Stimulated activated CD4-positive, alpha-beta T cell treated with anti-CD3 and anti-CD28 coated beads, TNF-alpha, amount 100 ng/mL, for 24 hours (primary cell): ENCODE measurements at regions not wholly inside any gene's neighbourhood (a gene's known extent, or its start where the extent isn't known, plus 50 kb on each side); places are given as distances from the start of the nearest gene placed in this dataset.

ENCODE experiments used
- DNase-seq, 3 experiments: peaks; one replicate each; pipeline ENCODE4 v3.0.0-alpha.2; 2020; ENCODE audit warnings: low read depth in 3 of 3

GRCh38 chr13:59480396-59481259 lies 683.1 kb downstream of the DIAPH3 start:
- no peak for DNase-seq

GRCh38 chr13:59483501-59484145 lies 680.1 kb downstream of the DIAPH3 start:
- DNase-seq: no peak

GRCh38 chr13:59487883-59488282 lies 675.8 kb downstream of the DIAPH3 start:
- no peak for DNase-seq

- no peak for DNase-seq
Measured at GRCh38 chr13:59488436-59488835, 675.3 kb downstream of the DIAPH3 start.

GRCh38 chr13:59490651-59491050 lies 673.1 kb downstream of the DIAPH3 start:
- no peak for DNase-seq

- no peak for DNase-seq
Measured at GRCh38 chr13:59492030-59492636, 671.6 kb downstream of the DIAPH3 start.

- no peak for DNase-seq
Measured at GRCh38 chr13:59493436-59493965, 670.2 kb downstream of the DIAPH3 start.

- DNase-seq: no peak
Measured at GRCh38 chr13:59494151-59494550, 669.6 kb downstream of the DIAPH3 start.

- no peak for DNase-seq
Measured at GRCh38 chr13:59494560-59494970, 669.2 kb downstream of the DIAPH3 start.

- DNase-seq: no peak
Measured at GRCh38 chr13:59495299-59495698, 668.4 kb downstream of the DIAPH3 start.

GRCh38 chr13:59495936-59496512 lies 667.7 kb downstream of the DIAPH3 start:
- DNase-seq: no peak

- DNase-seq: no peak
Measured at GRCh38 chr13:59497621-59498247, 666.0 kb downstream of the DIAPH3 start.

- DNase-seq: no peak
Measured at GRCh38 chr13:59501004-59501403, 662.7 kb downstream of the DIAPH3 start.

- DNase-seq: no peak
Measured at GRCh38 chr13:59504407-59504806, 659.3 kb downstream of the DIAPH3 start.

- DNase-seq: no peak
Measured at GRCh38 chr13:59510386-59510785, 653.3 kb downstream of the DIAPH3 start.

GRCh38 chr13:59513686-59514085 lies 650.0 kb downstream of the DIAPH3 start:
- DNase-seq: no peak

- no peak for DNase-seq
Measured at GRCh38 chr13:59514316-59514715, 649.4 kb downstream of the DIAPH3 start.

- DNase-seq: no peak
Measured at GRCh38 chr13:59519819-59520218, 643.9 kb downstream of the DIAPH3 start.

GRCh38 chr13:59521549-59521948 lies 642.2 kb downstream of the DIAPH3 start:
- no peak for DNase-seq

- no peak for DNase-seq
Measured at GRCh38 chr13:59522652-59523051, 641.1 kb downstream of the DIAPH3 start.

GRCh38 chr13:59527500-59527899 lies 636.2 kb downstream of the DIAPH3 start:
- DNase-seq: no peak
